GM18508 (cell line): ENCODE measurements at regions not wholly inside any gene's neighbourhood (a gene's known extent, or its start where the extent isn't known, plus 50 kb on each side); places are given as distances from the start of the nearest gene placed in this dataset.

Source experiments
- ATAC-seq: cut with Tn5 transposase; IDR thresholded peaks from one replicate; pipeline ENCODE4 v1.9.1; 2021; ENCODE audit warnings: moderate number of reproducible peaks; ENCODE audit not compliant: insufficient read depth, unreplicated experiment

- ATAC-seq = no peak
Measured at GRCh38 chr16:55252577-55252976, 71.4 kb upstream of the IRX6 start.

- ATAC-seq = no peak
Measured at GRCh38 chr16:55253987-55254386, 70.0 kb upstream of the IRX6 start.

GRCh38 chr16:55255733-55256282 lies 68.2 kb upstream of the IRX6 start:
- no peak for ATAC-seq

- ATAC-seq = no peak
Measured at GRCh38 chr16:55256412-55257016, 67.5 kb upstream of the IRX6 start.

GRCh38 chr16:55257966-55258613 lies 65.9 kb upstream of the IRX6 start:
- peak; percentile 48 for ATAC-seq

GRCh38 chr16:55261301-55261700 lies 62.7 kb upstream of the IRX6 start:
- ATAC-seq = no peak

GRCh38 chr16:55263271-55264250 lies 60.4 kb upstream of the IRX6 start:
- no peak for ATAC-seq

GRCh38 chr16:55264949-55265348 lies 59.1 kb upstream of the IRX6 start:
- no peak for ATAC-seq

- ATAC-seq = no peak
Measured at GRCh38 chr16:55265926-55266325, 58.1 kb upstream of the IRX6 start.

- no peak for ATAC-seq
Measured at GRCh38 chr16:55271945-55272513, 52.0 kb upstream of the IRX6 start.

- ATAC-seq = no peak
Measured at GRCh38 chr16:55272744-55273143, 51.3 kb upstream of the IRX6 start.

GRCh38 chr16:55273356-55273755 lies 50.6 kb upstream of the IRX6 start:
- ATAC-seq = no peak

- ATAC-seq = no peak
Measured at GRCh38 chr16:55273959-55274358, 50.0 kb upstream of the IRX6 start.
